Mesendoderm (in vitro differentiated cells): ENCODE measurements at regions not wholly inside any gene's neighbourhood (a gene's known extent, or its start where the extent isn't known, plus 50 kb on each side); places are given as distances from the start of the nearest gene placed in this dataset.

Experiments used
- DNase-seq: peaks from one replicate; pipeline ENCODE4 v3.0.0; 2013
- H2AK5ac ChIP-seq: 2 replicates; pipeline ENCODE4 v1.6.1; 2013; ENCODE audit warnings: low read length, inconsistent platforms
- H2BK120ac ChIP-seq: 2 replicates; pipeline ENCODE4 v1.6.1; 2013; ENCODE audit warnings: low read depth, mild to moderate bottlenecking, low read length, moderate library complexity, mixed read lengths
- H2BK15ac ChIP-seq: replicated peaks from 2 replicates; pipeline ENCODE4 v1.6.1; 2013; ENCODE audit warnings: low read depth, mild to moderate bottlenecking, moderate library complexity
- H2BK5ac ChIP-seq: 2 replicates; pipeline ENCODE4 v1.6.1; 2013; ENCODE audit warnings: low read length, inconsistent platforms
- H3K18ac ChIP-seq: 2 replicates; pipeline ENCODE4 v1.6.1; 2013; ENCODE audit warnings: mild to moderate bottlenecking, low read length, mixed read lengths
- H3K23ac ChIP-seq: one replicate; pipeline ENCODE4 v1.6.1; 2013; ENCODE audit warnings: low read length
- H3K27ac ChIP-seq: 2 replicates; pipeline ENCODE4 v1.5.1; 2013; ENCODE audit warnings: low read depth, mild to moderate bottlenecking, inconsistent platforms, low read length, moderate library complexity
- H3K27me3 ChIP-seq: 2 replicates; pipeline ENCODE4 v1.6.1; 2013; ENCODE audit warnings: low read length, control low read depth, mild to moderate bottlenecking, inconsistent platforms; ENCODE audit not compliant: insufficient read depth, poor library complexity
- H3K36me3 ChIP-seq: 2 replicates; pipeline ENCODE4 v1.6.1; 2013; ENCODE audit warnings: low read length, inconsistent platforms; ENCODE audit not compliant: control insufficient read depth, insufficient read depth
- H3K4ac ChIP-seq: one replicate; pipeline ENCODE4 v1.6.1; 2013; ENCODE audit warnings: low read depth, mild to moderate bottlenecking, low read length, moderate library complexity
- H3K4me1 ChIP-seq: 2 replicates; pipeline ENCODE4 v1.6.1; 2013; ENCODE audit warnings: low read depth, low read length, inconsistent platforms; ENCODE audit not compliant: control insufficient read depth
- H3K4me2 ChIP-seq: 2 replicates; pipeline ENCODE4 v1.6.1; 2013; ENCODE audit warnings: low read length
- H3K4me3 ChIP-seq: 2 replicates; pipeline ENCODE4 v1.5.1; 2013; ENCODE audit warnings: mild to moderate bottlenecking, low read length
- H3K56ac ChIP-seq: one replicate; pipeline ENCODE4 v1.6.1; 2013; ENCODE audit warnings: low read length
- H3K79me1 ChIP-seq: 2 replicates; pipeline ENCODE4 v1.6.1; 2013; ENCODE audit warnings: low read length, inconsistent platforms
- H3K79me2 ChIP-seq: 2 replicates; pipeline ENCODE4 v1.6.1; 2013; ENCODE audit warnings: mild to moderate bottlenecking, low read length; ENCODE audit not compliant: control insufficient read depth, insufficient read depth
- H3K9ac ChIP-seq: 2 replicates; pipeline ENCODE4 v1.6.1; 2013; ENCODE audit warnings: low read length, inconsistent platforms
- H4K5ac ChIP-seq: one replicate; pipeline ENCODE4 v1.6.1; 2013; ENCODE audit warnings: low read length
- H4K8ac ChIP-seq: one replicate; pipeline ENCODE4 v1.6.1; 2013; ENCODE audit warnings: low read depth, mild to moderate bottlenecking, control low read depth, low read length, moderate library complexity
- WGBS: extraction: QIAGEN DNeasy Blood & Tissue Kit; methylation state at CpG from one replicate; pipeline ENCODE4 v1.1.7; 2013; ENCODE audit warnings: low lambda C conversion rate, missing lambda C conversion rate; ENCODE audit not compliant: insufficient coverage; ENCODE audit errors: extremely low coverage; 5-methylcytosine and 5-hydroxymethylcytosine counted together

DNA sequence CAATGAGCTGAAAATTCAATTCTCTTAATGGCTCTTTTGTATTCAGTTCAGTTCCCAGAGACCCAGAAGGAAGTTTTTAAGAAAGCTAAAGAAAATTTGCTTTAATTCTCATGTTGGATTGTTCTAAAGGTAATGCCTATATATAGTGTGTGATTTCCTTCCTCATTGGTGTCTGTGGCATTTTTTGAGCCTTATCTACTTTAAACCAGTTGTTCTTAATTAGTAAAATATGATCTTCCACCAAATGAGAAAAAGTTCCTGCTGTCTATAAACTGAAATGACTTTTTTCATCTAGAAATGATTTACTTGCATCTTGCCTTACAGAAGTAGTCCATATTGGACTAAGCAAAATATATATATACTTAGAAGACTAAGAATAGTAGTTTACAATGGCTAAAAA is 622.1 kb upstream of the KIRREL3 start:
- Histone ChIP-seq H3K27ac (no peak overlapping the region), H2BK120ac (no peak overlapping the region), H3K23ac (no peak overlapping the region), H3K79me1 (no peaks in the 10 kb centered on the region), H3K4me2 (no peak overlapping the region), H4K8ac (no peak overlapping the region), H3K4me1 (no peaks in the 10 kb centered on the region), H3K4me3 (no peak overlapping the region), H2AK5ac (no peak overlapping the region), H3K9ac (no peak overlapping the region), H3K18ac (no peak overlapping the region), H4K5ac (no peak overlapping the region), H2BK5ac (no peak overlapping the region), H3K27me3 (no peaks in the 10 kb centered on the region), H3K79me2 (no peaks in the 10 kb centered on the region), H3K56ac (no peak overlapping the region), H3K36me3 (no peaks in the 10 kb centered on the region), H2BK15ac (no peak overlapping the region), H3K4ac (no peak overlapping the region)
- no peak for DNase-seq

- Histone ChIP-seq H4K8ac (no peak overlapping the region), H3K27ac (no peak overlapping the region), H4K5ac (no peak overlapping the region), H3K27me3 (no peaks in the 10 kb centered on the region), H2AK5ac (no peak overlapping the region), H3K4ac (no peak overlapping the region), H3K4me2 (no peak overlapping the region), H3K23ac (no peak overlapping the region), H3K36me3 (no peaks in the 10 kb centered on the region), H3K56ac (no peak overlapping the region), H3K4me3 (no peak overlapping the region), H2BK120ac (no peak overlapping the region), H3K4me1 (no peaks in the 10 kb centered on the region), H2BK15ac (no peak overlapping the region), H2BK5ac (no peak overlapping the region), H3K79me2 (no peaks in the 10 kb centered on the region), H3K18ac (no peak overlapping the region), H3K79me1 (no peaks in the 10 kb centered on the region), H3K9ac (no peak overlapping the region)
- DNase-seq, result no peak
- no CpG with 5 or more reads among the region's 4 CpGs for WGBS
Observed at GRCh38 chr11:127620671-127621070, 620.1 kb upstream of the KIRREL3 start.

GRCh38 chr11:127619946-127620345 is 619.4 kb upstream of the KIRREL3 start:
- H3K23ac ChIP-seq, result no peak overlapping the region
- H3K4me1 ChIP-seq, result no peaks in the 10 kb centered on the region
- H2BK5ac ChIP-seq, result no peak overlapping the region
- no peak overlapping the region for H2AK5ac ChIP-seq
- no peak overlapping the region for H4K8ac ChIP-seq
- H3K27me3 ChIP-seq, result no peaks in the 10 kb centered on the region
- H3K27ac ChIP-seq, result no peak overlapping the region
- no CpG with 5 or more reads among the region's 5 CpGs for WGBS
- H2BK15ac ChIP-seq, result no peak overlapping the region
- no peak overlapping the region for H4K5ac ChIP-seq
- no peaks in the 10 kb centered on the region for H3K36me3 ChIP-seq
- H3K9ac ChIP-seq, result no peak overlapping the region
- H3K4me2 ChIP-seq, result no peak overlapping the region
- H3K18ac ChIP-seq, result no peak overlapping the region
- no peaks in the 10 kb centered on the region for H3K79me1 ChIP-seq
- no peaks in the 10 kb centered on the region for H3K79me2 ChIP-seq
- no peak for DNase-seq
- H2BK120ac ChIP-seq, result no peak overlapping the region
- H3K56ac ChIP-seq, result no peak overlapping the region
- H3K4me3 ChIP-seq, result no peak overlapping the region
- H3K4ac ChIP-seq, result no peak overlapping the region

- Histone ChIP-seq H4K8ac (no peak overlapping the region), H2AK5ac (no peak overlapping the region), H3K27ac (no peak overlapping the region), H2BK120ac (no peak overlapping the region), H2BK15ac (no peak overlapping the region), H3K27me3 (no peaks in the 10 kb centered on the region), H3K79me1 (no peaks in the 10 kb centered on the region), H3K4me2 (no peak overlapping the region), H3K56ac (no peak overlapping the region), H4K5ac (no peak overlapping the region), H3K4me1 (peaks cover 1% of the 10 kb centered on the region), H3K18ac (no peak overlapping the region), H2BK5ac (no peak overlapping the region), H3K4me3 (no peak overlapping the region), H3K4ac (no peak overlapping the region), H3K9ac (no peak overlapping the region), H3K23ac (no peak overlapping the region), H3K36me3 (no peaks in the 10 kb centered on the region), H3K79me2 (no peaks in the 10 kb centered on the region)
- WGBS, result no CpG with 5 or more reads among the region's 1 CpG
- no peak for DNase-seq
Observed at GRCh38 chr11:127618721-127619120, 618.2 kb upstream of the KIRREL3 start.

GRCh38 chr11:127616158-127616557 is 615.6 kb upstream of the KIRREL3 start:
- Histone ChIP-seq H3K79me2 (no peaks in the 10 kb centered on the region), H3K56ac (no peak overlapping the region), H3K4me2 (no peak overlapping the region), H4K5ac (no peak overlapping the region), H3K4me3 (no peak overlapping the region), H2BK120ac (no peak overlapping the region), H3K23ac (no peak overlapping the region), H3K36me3 (no peaks in the 10 kb centered on the region), H3K4me1 (peaks cover 6% of the 10 kb centered on the region), H3K79me1 (no peaks in the 10 kb centered on the region), H3K9ac (no peak overlapping the region), H2AK5ac (no peak overlapping the region), H3K4ac (no peak overlapping the region), H2BK15ac (no peak overlapping the region), H2BK5ac (no peak overlapping the region), H4K8ac (no peak overlapping the region), H3K27ac (no peak overlapping the region), H3K27me3 (no peaks in the 10 kb centered on the region), H3K18ac (no peak overlapping the region)
- WGBS, result no CpG with 5 or more reads among the region's 8 CpGs
- no peak for DNase-seq

- Histone ChIP-seq H4K5ac (no peak overlapping the region), H3K27me3 (no peaks in the 10 kb centered on the region), H3K4me1 (peaks cover 6% of the 10 kb centered on the region), H2BK120ac (no peak overlapping the region), H3K56ac (no peak overlapping the region), H3K36me3 (no peaks in the 10 kb centered on the region), H3K4ac (no peak overlapping the region), H3K79me2 (no peaks in the 10 kb centered on the region), H4K8ac (no peak overlapping the region), H3K18ac (no peak overlapping the region), H3K79me1 (no peaks in the 10 kb centered on the region), H3K27ac (no peak overlapping the region), H3K4me2 (no peak overlapping the region), H2BK15ac (no peak overlapping the region), H2AK5ac (no peak overlapping the region), H3K9ac (no peak overlapping the region), H3K4me3 (no peak overlapping the region), H3K23ac (no peak overlapping the region), H2BK5ac (no peak overlapping the region)
- DNase-seq, result peak; percentile 51
- no CpG with 5 or more reads among the region's 2 CpGs for WGBS
Observed at GRCh38 chr11:127612607-127613006, 612.0 kb upstream of the KIRREL3 start.
